HG03066 (cell line): ENCODE measurements at regions not wholly inside any gene's neighbourhood (a gene's known extent, or its start where the extent isn't known, plus 50 kb on each side); places are given as distances from the start of the nearest gene placed in this dataset.

Source experiments
- ATAC-seq: cut with Tn5 transposase; IDR thresholded peaks from one replicate; pipeline ENCODE4 v1.9.1; 2021; ENCODE audit warnings: low read depth; ENCODE audit not compliant: unreplicated experiment

GRCh38 chr3:182243625-182244024, 531.9 kb downstream of the SOX2 start:
- no peak for ATAC-seq

- ATAC-seq, result no peak
These were observed 532.7 kb downstream of the SOX2 start for GRCh38 chr3:182244222-182244971.

GRCh38 chr3:182245059-182245458, 533.3 kb downstream of the SOX2 start:
- ATAC-seq, result no peak

GRCh38 chr3:182246870-182247269, 535.1 kb downstream of the SOX2 start:
- ATAC-seq, result no peak

- ATAC-seq, result no peak
These were observed 536.7 kb downstream of the SOX2 start for GRCh38 chr3:182248349-182248880.

GRCh38 chr3:182252802-182253201, 540.5 kb upstream of the ATP11B start:
- ATAC-seq, result no peak

GRCh38 chr3:182255158-182255557, 538.1 kb upstream of the ATP11B start:
- ATAC-seq, result no peak

GRCh38 chr3:182257361-182257760, 535.9 kb upstream of the ATP11B start:
- ATAC-seq, result no peak

GRCh38 chr3:182258538-182259177, 534.6 kb upstream of the ATP11B start:
- ATAC-seq, result no peak

GRCh38 chr3:182259579-182259978, 533.7 kb upstream of the ATP11B start:
- no peak for ATAC-seq

GRCh38 chr3:182261041-182261440, 532.3 kb upstream of the ATP11B start:
- no peak for ATAC-seq

GRCh38 chr3:182268711-182269110, 524.6 kb upstream of the ATP11B start:
- no peak for ATAC-seq

- no peak for ATAC-seq
These were observed 516.8 kb upstream of the ATP11B start for GRCh38 chr3:182276512-182276911.

- ATAC-seq, result no peak
These were observed 508.5 kb upstream of the ATP11B start for GRCh38 chr3:182284793-182285192.

- no peak for ATAC-seq
These were observed 500.7 kb upstream of the ATP11B start for GRCh38 chr3:182292591-182292990.

- no peak for ATAC-seq
These were observed 499.0 kb upstream of the ATP11B start for GRCh38 chr3:182294256-182294655.

GRCh38 chr3:182294696-182295095, 498.6 kb upstream of the ATP11B start:
- ATAC-seq, result no peak

GRCh38 chr3:182300266-182300665, 493.0 kb upstream of the ATP11B start:
- no peak for ATAC-seq

GRCh38 chr3:182303169-182303568, 490.1 kb upstream of the ATP11B start:
- ATAC-seq, result no peak

GRCh38 chr3:182305881-182306665, 487.2 kb upstream of the ATP11B start:
- ATAC-seq, result no peak

GRCh38 chr3:182308328-182308727, 485.0 kb upstream of the ATP11B start:
- ATAC-seq, result no peak
